GM18870 (cell line): ENCODE measurements at regions not wholly inside any gene's neighbourhood (a gene's known extent, or its start where the extent isn't known, plus 50 kb on each side); places are given as distances from the start of the nearest gene placed in this dataset.

Experiments used
- ATAC-seq: cut with Tn5 transposase; IDR thresholded peaks from one replicate; pipeline ENCODE4 v1.9.1; 2021; ENCODE audit warnings: moderate library complexity; ENCODE audit not compliant: unreplicated experiment

- ATAC-seq: peak; percentile 97
These were observed 129.8 kb downstream of the SATB1 start for GRCh38 chr3:18295171-18295920.

- ATAC-seq: no peak
These were observed 135.0 kb downstream of the SATB1 start for GRCh38 chr3:18290157-18290556.

DNA sequence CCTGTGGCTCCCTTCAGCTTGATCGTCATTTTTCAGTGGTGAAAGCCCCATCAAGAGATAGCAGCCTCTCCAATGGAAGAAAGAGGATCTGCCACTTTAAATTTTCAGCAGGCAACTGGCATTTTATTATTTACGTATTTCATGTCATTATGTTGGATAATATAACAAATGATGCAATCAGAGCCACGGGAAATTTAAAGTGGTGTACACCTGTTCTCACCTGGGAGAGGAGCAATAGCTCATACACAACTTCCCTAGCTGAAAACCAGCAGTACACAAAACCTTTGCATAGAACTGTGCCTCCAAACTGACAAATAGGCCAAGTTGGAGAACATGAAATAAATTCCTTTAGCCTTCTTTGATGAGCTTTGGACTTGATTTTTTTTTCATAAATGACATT, 136.9 kb downstream of the SATB1 start:
- ATAC-seq: no peak

- ATAC-seq: no peak
These were observed 140.4 kb downstream of the SATB1 start for GRCh38 chr3:18284716-18285115.

DNA sequence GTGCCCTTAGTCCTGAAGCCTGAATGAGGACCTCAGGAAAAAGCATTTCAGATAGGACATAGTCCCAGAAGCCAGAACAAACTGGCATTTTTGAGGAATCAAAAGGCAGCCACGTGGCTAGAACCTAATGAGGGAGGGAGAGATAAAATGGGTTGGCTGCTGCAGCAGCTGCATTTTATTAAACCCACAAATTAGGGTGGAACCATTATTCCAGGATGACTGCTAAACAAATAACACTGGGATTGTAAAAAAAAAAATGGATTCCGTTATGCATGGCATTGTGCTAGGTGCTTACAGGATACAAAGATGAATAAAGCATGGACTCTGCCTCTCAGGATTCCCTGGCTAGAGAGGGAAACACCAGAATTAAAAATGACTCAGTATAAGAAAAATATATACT, 141.5 kb downstream of the SATB1 start:
- ATAC-seq: no peak

DNA sequence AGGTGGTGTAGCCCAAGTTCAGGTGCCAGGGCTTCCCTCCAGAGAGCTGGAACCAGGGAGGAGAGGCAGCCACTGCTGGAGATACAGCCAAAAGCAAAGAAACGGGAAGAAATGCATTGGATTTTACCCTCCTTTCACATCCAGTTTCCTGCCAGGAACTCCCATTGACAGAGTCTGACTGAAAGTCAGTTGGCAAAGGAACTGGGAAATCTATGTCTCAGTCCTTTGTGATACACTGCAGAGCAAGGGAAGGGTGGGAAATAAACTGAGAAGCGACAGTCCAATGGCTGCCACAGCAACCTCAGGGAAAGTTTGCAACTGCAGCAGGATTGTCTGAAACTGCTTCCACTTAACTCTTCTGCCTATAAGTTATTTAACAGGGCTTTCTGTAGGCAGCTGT, 142.6 kb downstream of the SATB1 start:
- ATAC-seq: no peak

DNA sequence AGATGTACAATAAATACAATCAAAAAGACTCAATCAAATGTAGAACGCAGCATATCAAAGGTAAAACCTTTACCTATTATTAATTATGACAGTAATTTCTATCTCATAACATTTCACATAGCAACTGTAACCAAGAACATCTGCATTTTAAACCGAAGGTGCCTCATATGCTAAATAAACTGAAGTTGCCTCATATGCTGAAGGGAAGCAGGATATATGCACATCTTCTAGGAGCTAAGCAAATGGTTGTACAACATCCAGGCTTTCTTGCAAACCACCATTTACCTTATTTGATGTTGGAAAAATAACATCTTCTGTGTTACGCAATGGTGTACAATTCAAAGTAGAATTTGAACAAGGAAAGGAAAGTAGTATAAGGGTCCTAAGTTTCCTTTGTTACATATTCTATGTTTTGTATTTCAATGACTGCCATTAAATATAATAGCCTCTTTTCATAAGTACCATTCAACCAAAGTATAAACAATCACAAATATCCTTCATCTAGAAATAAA, 145.9 kb downstream of the SATB1 start:
- no peak for ATAC-seq

- no peak for ATAC-seq
These were observed 160.3 kb downstream of the SATB1 start for GRCh38 chr3:18264853-18265252.

- no peak for ATAC-seq
These were observed 160.8 kb downstream of the SATB1 start for GRCh38 chr3:18264361-18264760.

- peak; percentile 57 for ATAC-seq
These were observed 166.6 kb downstream of the SATB1 start for GRCh38 chr3:18258492-18258891.

DNA sequence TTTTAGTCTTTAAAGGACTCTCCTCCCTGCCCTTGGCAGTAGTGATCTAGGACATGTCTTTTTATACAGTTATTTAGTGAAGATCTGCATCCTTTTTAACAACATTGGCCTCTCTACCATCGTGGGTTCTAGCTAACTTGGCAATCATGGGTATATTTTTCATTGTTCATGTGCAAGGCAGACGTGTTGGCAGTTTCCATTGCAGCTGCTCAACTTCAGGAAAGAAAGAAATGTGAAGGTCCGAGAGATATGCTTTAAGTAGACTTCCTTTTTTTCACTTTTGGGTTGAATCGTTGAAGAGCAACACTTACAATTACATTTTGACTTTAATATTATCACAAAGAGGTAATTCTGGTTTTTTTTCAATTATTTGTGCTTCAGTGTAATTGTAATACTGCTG, 172.6 kb downstream of the SATB1 start:
- ATAC-seq: no peak

GRCh38 chr3:18250991-18251390, 174.1 kb downstream of the SATB1 start:
- ATAC-seq: no peak

- no peak for ATAC-seq
These were observed 176.0 kb downstream of the SATB1 start for GRCh38 chr3:18249126-18249525.

GRCh38 chr3:18247776-18248310, 177.3 kb downstream of the SATB1 start:
- no peak for ATAC-seq

DNA sequence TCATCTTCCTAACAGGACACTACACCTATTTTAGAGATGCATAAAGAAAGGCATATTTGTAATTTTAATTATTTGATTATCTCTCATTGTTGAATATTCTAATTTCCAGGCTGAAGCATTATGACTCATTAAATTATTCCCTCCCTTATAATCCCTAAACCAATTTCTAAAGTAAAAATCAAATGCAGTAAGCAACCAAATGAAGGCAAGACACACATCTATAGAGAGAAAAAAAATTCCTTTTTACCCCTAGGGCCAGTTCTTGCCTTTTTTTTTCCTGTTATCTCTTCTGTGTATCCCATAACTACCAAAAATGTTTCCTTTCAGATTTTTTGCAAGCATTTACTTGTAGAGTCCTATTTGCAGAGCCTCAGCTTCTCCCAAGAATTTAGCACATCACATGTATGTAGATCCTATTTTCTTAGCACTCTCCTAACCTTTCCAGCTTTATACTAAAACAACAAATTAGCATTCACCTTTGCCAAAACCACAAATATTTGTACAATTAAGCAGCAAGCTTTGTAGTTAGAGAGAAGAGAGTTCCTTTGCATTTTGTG, 177.9 kb downstream of the SATB1 start:
- ATAC-seq: no peak

DNA sequence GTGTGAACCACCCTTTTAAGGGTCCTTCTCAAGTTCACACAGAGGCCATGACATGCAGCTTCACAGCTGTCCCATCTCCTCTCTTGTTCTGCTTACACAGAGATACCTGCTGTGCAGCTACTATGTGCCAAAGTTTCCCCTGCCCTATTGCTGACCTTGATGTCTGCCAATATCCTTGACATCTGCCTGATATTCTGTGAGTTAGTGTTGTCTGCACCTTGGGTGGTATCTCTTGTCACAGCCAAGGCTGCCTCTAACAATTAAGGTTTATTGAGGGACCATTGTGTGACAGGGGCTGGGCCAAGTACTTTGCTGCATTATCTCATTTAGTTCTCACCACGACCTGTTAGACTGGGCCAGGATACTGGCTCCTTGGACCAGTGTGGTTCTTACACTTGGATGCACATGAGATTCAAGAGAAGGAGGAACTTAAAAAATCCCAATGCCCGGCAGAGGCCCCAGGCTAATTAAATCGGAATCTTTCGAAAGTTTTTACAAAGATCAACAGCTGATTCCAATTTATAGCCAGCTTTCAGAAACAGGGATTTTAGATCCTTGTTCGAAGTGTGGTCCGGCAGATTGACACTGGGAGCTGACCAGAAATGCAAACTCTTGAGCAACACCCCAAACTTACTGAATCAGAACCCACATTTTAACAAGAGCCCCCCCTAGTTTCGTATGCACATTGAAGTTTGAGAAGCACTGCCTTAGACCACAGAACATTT, 178.6 kb downstream of the SATB1 start:
- no peak for ATAC-seq

DNA sequence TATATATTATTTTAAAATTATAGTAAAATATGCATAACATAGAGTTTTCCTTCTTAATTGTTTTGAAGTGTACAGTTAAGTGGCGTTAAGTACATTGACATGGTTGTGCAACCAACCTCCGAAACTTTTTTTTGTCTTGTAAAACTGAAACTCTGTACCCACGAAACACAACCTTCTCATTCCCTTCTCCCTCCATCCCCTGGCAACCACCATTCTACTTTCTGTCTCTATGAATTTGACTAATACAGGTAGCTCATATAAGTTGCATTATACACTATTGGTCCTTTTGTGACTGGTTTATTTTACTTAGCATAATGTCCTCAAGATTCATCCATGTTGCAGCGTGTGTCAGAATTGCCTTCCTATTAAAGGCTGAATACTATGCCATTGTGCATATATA, 179.4 kb downstream of the SATB1 start:
- ATAC-seq: peak; percentile 78

- ATAC-seq: no peak
These were observed 183.3 kb downstream of the SATB1 start for GRCh38 chr3:18241837-18242236.

GRCh38 chr3:18239674-18240073, 185.5 kb downstream of the SATB1 start:
- ATAC-seq: no peak

DNA sequence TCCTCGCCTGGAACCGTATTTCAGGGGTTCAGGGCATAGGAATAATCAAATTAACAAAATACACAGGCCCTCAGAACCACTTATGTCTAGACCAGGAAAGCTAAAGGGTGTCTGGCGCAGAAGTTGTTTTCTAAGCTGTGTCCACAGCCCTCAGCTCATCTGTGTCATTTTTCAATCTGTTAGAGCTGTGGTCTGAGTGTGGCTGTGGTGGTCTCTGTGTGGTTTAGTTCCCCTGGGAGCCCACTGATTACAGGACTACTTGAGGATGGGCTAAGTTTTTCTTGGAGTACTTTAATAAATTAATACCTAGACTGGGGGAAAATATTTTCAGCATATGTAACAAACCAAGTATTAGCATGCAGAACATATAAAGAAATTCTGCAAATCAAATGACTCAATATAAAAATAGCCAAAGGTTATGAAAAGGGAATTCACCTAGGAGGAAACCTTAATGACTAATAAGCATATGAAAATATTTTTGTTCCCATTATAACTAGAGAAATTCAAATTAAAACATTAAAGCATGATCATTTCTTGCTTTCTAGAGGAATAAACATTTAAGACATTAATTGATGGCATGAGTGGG, 186.3 kb downstream of the SATB1 start:
- no peak for ATAC-seq

GRCh38 chr3:18238332-18238731, 186.8 kb downstream of the SATB1 start:
- no peak for ATAC-seq
